ENCODE measurements at regions not wholly inside any gene's neighbourhood (a gene's known extent, or its start where the extent isn't known, plus 50 kb on each side); places are given as distances from the start of the nearest gene placed in this dataset.

DNA sequence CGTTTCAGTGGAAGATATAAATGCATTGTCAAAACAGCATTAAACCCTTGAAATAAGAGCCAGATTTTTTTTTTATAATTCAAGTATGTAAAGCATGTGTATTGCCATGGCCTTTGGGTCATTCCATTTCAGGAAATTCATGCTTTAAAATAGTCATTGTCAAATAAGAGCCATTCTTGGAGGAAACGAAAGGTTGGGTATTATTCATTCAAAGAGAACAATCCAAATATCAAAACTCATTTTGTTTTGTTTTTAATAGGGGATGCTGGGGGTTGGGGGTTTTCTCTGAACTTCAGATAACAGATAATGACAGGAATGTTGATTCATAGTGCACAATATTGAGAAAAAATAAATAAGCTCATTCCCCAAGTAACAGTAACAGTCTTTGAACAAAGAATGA lies 174.4 kb upstream of the NUDT4 start:
- DNase-seq, result no peak
- Histone ChIP-seq H3K4me1 (ENCODE audit: insufficient read depth) (peaks cover 6% of the 10 kb centered on the region), H3K27ac (no peak overlapping the region), H3K4me3 (no peak overlapping the region), H3K36me3 (no peaks in the 10 kb centered on the region), H3K9me3 (no peaks in the 10 kb centered on the region), H3K27me3 (no peaks in the 10 kb centered on the region)
- WGBS, 3 donors, result 27 to 34% (median 33%) methylated on average over 2 of the region's 2 CpGs
- no peak for TF ChIP-seq EP300 (IDR thresholded peaks at IDR 0.05)
- TF ChIP-seq, protein P1, sequence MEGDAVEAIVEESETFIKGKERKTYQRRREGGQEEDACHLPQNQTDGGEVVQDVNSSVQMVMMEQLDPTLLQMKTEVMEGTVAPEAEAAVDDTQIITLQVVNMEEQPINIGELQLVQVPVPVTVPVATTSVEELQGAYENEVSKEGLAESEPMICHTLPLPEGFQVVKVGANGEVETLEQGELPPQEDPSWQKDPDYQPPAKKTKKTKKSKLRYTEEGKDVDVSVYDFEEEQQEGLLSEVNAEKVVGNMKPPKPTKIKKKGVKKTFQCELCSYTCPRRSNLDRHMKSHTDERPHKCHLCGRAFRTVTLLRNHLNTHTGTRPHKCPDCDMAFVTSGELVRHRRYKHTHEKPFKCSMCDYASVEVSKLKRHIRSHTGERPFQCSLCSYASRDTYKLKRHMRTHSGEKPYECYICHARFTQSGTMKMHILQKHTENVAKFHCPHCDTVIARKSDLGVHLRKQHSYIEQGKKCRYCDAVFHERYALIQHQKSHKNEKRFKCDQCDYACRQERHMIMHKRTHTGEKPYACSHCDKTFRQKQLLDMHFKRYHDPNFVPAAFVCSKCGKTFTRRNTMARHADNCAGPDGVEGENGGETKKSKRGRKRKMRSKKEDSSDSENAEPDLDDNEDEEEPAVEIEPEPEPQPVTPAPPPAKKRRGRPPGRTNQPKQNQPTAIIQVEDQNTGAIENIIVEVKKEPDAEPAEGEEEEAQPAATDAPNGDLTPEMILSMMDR (IDR thresholded peaks at IDR 0.05), result no peak
- no peak for TF ChIP-seq POLR2A (IDR thresholded peaks at IDR 0.05)
- intact Hi-C loops (cut with DNase I), result no loop called here

DNA sequence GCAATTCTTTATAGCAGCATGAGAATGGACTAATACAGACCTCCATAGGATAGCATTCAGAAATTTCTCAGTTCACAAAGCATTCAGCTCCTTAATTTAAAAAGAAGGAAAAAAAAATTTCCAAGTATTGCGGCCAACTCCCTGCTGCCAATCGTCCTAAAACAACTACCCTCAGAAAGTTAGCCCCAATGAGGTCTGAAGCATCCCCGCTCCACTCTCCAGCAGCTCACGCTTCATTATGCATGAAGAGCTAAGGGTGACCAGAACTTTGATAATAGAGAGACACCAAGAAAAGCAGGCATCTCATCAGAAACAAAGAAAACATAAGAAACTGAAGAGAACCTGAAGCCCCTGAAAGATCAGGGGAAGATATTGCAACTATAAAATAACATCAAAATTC lies 172.8 kb upstream of the NUDT4 start:
- no peaks in the 10 kb centered on the region for H3K9me3 ChIP-seq
- H3K27me3 ChIP-seq, result no peaks in the 10 kb centered on the region
- DNase-seq, result no peak
- H3K27ac ChIP-seq, result no peak overlapping the region
- no peak overlapping the region for H3K4me3 ChIP-seq
- peaks cover 1% of the 10 kb centered on the region for H3K4me1 ChIP-seq (ENCODE audit: insufficient read depth)
- intact Hi-C loops (cut with DNase I), result no loop called here
- 94 to 96% (median 95%) methylated on average over 4 of the region's 4 CpGs for WGBS, 3 donors
- TF ChIP-seq, protein P1 (IDR thresholded peaks at IDR 0.05), result no peak
- TF ChIP-seq EP300 (IDR thresholded peaks at IDR 0.05) (no peak), POLR2A (IDR thresholded peaks at IDR 0.05) (no peak)
- H3K36me3 ChIP-seq, result no peaks in the 10 kb centered on the region

DNA sequence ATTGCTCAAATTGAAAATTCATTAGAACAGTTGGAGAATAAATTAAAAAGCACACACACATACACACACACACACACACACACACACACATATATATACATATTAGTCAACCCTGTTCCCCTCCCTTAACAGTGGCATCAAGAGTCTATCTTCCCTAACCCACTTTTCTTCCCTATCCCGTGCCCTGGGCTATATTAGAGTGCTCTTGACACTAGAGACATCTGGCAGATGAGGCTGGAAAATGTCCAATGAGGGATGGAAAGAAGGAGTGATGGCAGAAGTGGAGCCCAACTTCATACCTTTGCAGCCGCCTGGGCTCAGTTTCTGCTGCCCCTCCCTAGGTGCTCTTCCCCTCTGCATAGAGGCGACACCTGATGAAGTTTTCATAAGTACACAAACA lies 172.4 kb upstream of the NUDT4 start:
- no peaks in the 10 kb centered on the region for H3K4me1 ChIP-seq (ENCODE audit: insufficient read depth)
- no peaks in the 10 kb centered on the region for H3K36me3 ChIP-seq
- no peaks in the 10 kb centered on the region for H3K9me3 ChIP-seq
- H3K27me3 ChIP-seq, result no peaks in the 10 kb centered on the region
- DNase-seq, result no peak
- 87 to 93% (median 90%) methylated on average over 3 of the region's 3 CpGs for WGBS, 3 donors
- TF ChIP-seq, protein P1 (IDR thresholded peaks at IDR 0.05), result no peak
- no peak for TF ChIP-seq EP300 (IDR thresholded peaks at IDR 0.05)
- no peak for TF ChIP-seq POLR2A (IDR thresholded peaks at IDR 0.05)
- no peak overlapping the region for H3K4me3 ChIP-seq
- H3K27ac ChIP-seq, result no peak overlapping the region
- intact Hi-C loops (cut with DNase I), result no loop called here

DNA sequence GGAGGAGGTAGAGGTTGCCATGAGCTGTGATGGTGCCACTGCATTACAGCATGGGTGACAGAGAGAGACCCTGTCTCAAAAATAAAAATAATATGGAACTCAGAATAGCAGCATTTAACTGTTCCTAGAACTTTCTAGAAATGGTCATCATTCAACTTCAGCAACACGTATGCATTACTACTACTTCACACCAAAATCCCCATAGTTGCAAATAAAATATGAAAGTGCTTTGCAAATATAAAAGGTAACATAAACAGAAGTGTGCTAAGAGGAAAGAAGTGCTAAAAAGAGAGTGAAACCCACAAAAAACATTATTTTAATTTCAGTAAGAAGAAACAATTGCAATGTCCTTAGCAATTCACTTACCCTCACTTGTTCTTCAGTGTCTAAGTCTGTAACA lies 169.7 kb upstream of the NUDT4 start:
- no peaks in the 10 kb centered on the region for H3K4me1 ChIP-seq (ENCODE audit: insufficient read depth)
- 91 to 92% (median 91%) methylated on average over 1 of the region's 1 CpG for WGBS, 3 donors
- DNase-seq, result no peak
- TF ChIP-seq POLR2A (IDR thresholded peaks at IDR 0.05) (no peak), EP300 (IDR thresholded peaks at IDR 0.05) (no peak)
- TF ChIP-seq, protein P1 (IDR thresholded peaks at IDR 0.05), result no peak
- H3K9me3 ChIP-seq, result no peaks in the 10 kb centered on the region
- intact Hi-C loops (cut with DNase I), result no loop called here
- no peak overlapping the region for H3K4me3 ChIP-seq
- no peaks in the 10 kb centered on the region for H3K27me3 ChIP-seq
- no peaks in the 10 kb centered on the region for H3K36me3 ChIP-seq
- H3K27ac ChIP-seq, result no peak overlapping the region

Data from ovary (tissue), 7 donors.